ENCODE measurements at regions not wholly inside any gene's neighbourhood (a gene's known extent, or its start where the extent isn't known, plus 50 kb on each side); places are given as distances from the start of the nearest gene placed in this dataset.
"Not testable (repeated sequence)": the region's sequence is repeated elsewhere in the genome, so short reads cannot be mapped to it uniquely, and the experiment has no call there.

- no peak for ATAC-seq (ENCODE audit: low read depth)
- DNase-seq = no peak
- POLR2A ChIA-PET = no interaction called here
- no peak overlapping the region for H3K27ac Mint-ChIP-seq
- no peak overlapping the region for H3K4me3 Mint-ChIP-seq
- no peaks in the 10 kb centered on the region for H3K4me1 Mint-ChIP-seq
- H3K27me3 Mint-ChIP-seq = no peaks in the 10 kb centered on the region
- H3K9me3 Mint-ChIP-seq = peaks cover 2% of the 10 kb centered on the region
- no peaks in the 10 kb centered on the region for H3K36me3 Mint-ChIP-seq
These were observed 758.5 kb upstream of the NEGR1 start for GRCh38 chr1:73040811-73041210.

- peaks cover 2% of the 10 kb centered on the region for H3K9me3 Mint-ChIP-seq
- H3K4me1 Mint-ChIP-seq = no peaks in the 10 kb centered on the region
- H3K36me3 Mint-ChIP-seq = no peaks in the 10 kb centered on the region
- H3K27ac Mint-ChIP-seq = no peak overlapping the region
- POLR2A ChIA-PET = no interaction called here
- DNase-seq (no peak), ATAC-seq (ENCODE audit: low read depth) (no peak)
- H3K27me3 Mint-ChIP-seq = no peaks in the 10 kb centered on the region
- no peak overlapping the region for H3K4me3 Mint-ChIP-seq
These were observed 751.9 kb upstream of the NEGR1 start for GRCh38 chr1:73034271-73034670.

- POLR2A ChIA-PET = no interaction called here
- peaks cover 2% of the 10 kb centered on the region for H3K9me3 Mint-ChIP-seq
- no peaks in the 10 kb centered on the region for H3K27me3 Mint-ChIP-seq
These were observed 751.3 kb upstream of the NEGR1 start for GRCh38 chr1:73033640-73034039.

DNA sequence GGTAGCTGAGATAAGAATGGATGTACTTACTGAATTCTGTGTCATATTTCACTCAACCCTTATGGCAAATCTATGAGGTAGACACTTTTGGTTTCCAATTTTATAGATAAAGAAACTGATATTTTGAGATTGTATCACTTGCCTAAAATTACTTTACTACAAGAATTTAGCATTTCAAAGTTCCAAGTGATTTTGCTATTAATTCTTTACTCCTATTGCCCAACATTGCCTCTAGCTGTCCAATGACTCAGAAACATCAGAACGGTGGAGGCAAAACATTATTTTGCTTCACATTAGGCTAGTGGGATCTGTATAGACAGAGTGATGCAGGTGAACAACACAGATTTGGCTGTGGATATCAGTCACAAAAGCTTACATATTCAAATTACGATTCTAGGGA lies 747.2 kb upstream of the NEGR1 start:
- no peaks in the 10 kb centered on the region for H3K4me1 Mint-ChIP-seq
- no peak overlapping the region for H3K27ac Mint-ChIP-seq
- H3K36me3 Mint-ChIP-seq = no peaks in the 10 kb centered on the region
- H3K4me3 Mint-ChIP-seq = no peak overlapping the region
- DNase-seq = no peak
- POLR2A ChIA-PET = no interaction called here
- no peaks in the 10 kb centered on the region for H3K9me3 Mint-ChIP-seq
- no peak for ATAC-seq (ENCODE audit: low read depth)
- no peaks in the 10 kb centered on the region for H3K27me3 Mint-ChIP-seq

More at GRCh38 chr1:73033640-73034039, 751.3 kb upstream of the NEGR1 start:
- no peak for ATAC-seq (ENCODE audit: low read depth)
- no peak overlapping the region for H3K27ac Mint-ChIP-seq
- H3K4me1 Mint-ChIP-seq = no peaks in the 10 kb centered on the region
- DNase-seq = no peak
- no peaks in the 10 kb centered on the region for H3K36me3 Mint-ChIP-seq
- no peak overlapping the region for H3K4me3 Mint-ChIP-seq

GRCh38 chr1:73026114-73026513 lies 743.8 kb upstream of the NEGR1 start:
- H3K36me3 Mint-ChIP-seq = no peaks in the 10 kb centered on the region
- peaks cover under 1% of the 10 kb centered on the region for H3K9me3 Mint-ChIP-seq
- no peak overlapping the region for H3K4me3 Mint-ChIP-seq
- H3K4me1 Mint-ChIP-seq = no peaks in the 10 kb centered on the region
- DNase-seq (no peak), ATAC-seq (ENCODE audit: low read depth) (no peak)
- no peaks in the 10 kb centered on the region for H3K27me3 Mint-ChIP-seq
- POLR2A ChIA-PET = no interaction called here
- H3K27ac Mint-ChIP-seq = no peak overlapping the region

- Mint-ChIP-seq H3K27me3 (no peaks in the 10 kb centered on the region), H3K9me3 (no peaks in the 10 kb centered on the region), H3K36me3 (no peaks in the 10 kb centered on the region), H3K27ac (no peak overlapping the region), H3K4me1 (no peaks in the 10 kb centered on the region), H3K4me3 (no peak overlapping the region)
- DNase-seq = no peak
- no peak for ATAC-seq (ENCODE audit: low read depth)
- POLR2A ChIA-PET = no interaction called here
These were observed 727.6 kb upstream of the NEGR1 start for GRCh38 chr1:73009938-73010337.

- no peaks in the 10 kb centered on the region for H3K36me3 Mint-ChIP-seq
- H3K27ac Mint-ChIP-seq = no peak overlapping the region
- no peaks in the 10 kb centered on the region for H3K9me3 Mint-ChIP-seq
- H3K4me1 Mint-ChIP-seq = no peaks in the 10 kb centered on the region
- POLR2A ChIA-PET = no interaction called here
- no peaks in the 10 kb centered on the region for H3K27me3 Mint-ChIP-seq
- H3K4me3 Mint-ChIP-seq = no peak overlapping the region
- ATAC-seq (ENCODE audit: low read depth) (no peak), DNase-seq (no peak)
These were observed 727.0 kb upstream of the NEGR1 start for GRCh38 chr1:73009311-73009710.

DNA sequence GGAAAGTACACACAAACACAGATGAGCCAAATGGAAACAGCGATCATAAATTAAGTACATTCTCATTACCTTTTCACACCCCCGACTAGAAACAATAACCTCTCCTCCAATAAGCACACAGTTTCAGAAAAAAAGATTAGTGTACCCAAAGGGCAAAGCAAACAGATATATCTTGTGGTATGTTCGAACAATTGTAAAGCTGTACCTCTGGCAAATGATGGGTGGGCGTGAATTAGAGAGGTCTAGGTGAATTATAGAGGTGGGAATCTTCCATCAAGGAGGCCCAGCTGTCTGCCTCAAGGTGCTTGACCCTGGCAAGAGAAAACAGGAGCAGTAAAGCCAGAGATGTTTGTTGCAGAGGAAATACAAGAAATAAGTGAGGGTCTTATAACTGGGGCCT lies 715.3 kb upstream of the NEGR1 start:
- no peak for ATAC-seq (ENCODE audit: low read depth)
- no peaks in the 10 kb centered on the region for H3K36me3 Mint-ChIP-seq
- no peak for DNase-seq
- peaks cover 1% of the 10 kb centered on the region for H3K9me3 Mint-ChIP-seq
- no peak overlapping the region for H3K4me3 Mint-ChIP-seq
- no peaks in the 10 kb centered on the region for H3K27me3 Mint-ChIP-seq
- no peak overlapping the region for H3K27ac Mint-ChIP-seq
- H3K4me1 Mint-ChIP-seq = no peaks in the 10 kb centered on the region
- POLR2A ChIA-PET = no interaction called here

DNA sequence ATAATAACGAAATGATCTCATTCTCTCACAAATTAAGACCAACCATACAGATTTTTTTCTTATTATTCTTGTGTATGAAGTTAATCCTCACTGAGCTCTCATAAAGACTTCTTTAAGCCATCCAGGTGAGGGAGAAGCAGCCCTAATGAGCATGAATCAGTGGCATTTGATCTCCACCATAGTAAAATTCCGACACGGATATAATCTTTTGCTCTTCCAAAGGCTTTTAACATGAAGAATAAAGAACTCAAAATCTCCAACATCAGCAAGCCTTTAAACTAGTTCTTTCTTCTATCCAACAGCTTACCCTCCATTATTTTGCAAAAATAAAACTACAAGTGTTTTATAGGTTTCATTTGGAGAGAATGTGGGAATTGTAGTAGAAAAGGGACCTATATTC lies 714.7 kb upstream of the NEGR1 start:
- no peak overlapping the region for H3K27ac Mint-ChIP-seq
- H3K9me3 Mint-ChIP-seq = peaks cover 1% of the 10 kb centered on the region
- no peaks in the 10 kb centered on the region for H3K36me3 Mint-ChIP-seq
- POLR2A ChIA-PET = no interaction called here
- H3K4me1 Mint-ChIP-seq = no peaks in the 10 kb centered on the region
- ATAC-seq (ENCODE audit: low read depth) (no peak), DNase-seq (no peak)
- H3K4me3 Mint-ChIP-seq = no peak overlapping the region
- H3K27me3 Mint-ChIP-seq = no peaks in the 10 kb centered on the region

DNA sequence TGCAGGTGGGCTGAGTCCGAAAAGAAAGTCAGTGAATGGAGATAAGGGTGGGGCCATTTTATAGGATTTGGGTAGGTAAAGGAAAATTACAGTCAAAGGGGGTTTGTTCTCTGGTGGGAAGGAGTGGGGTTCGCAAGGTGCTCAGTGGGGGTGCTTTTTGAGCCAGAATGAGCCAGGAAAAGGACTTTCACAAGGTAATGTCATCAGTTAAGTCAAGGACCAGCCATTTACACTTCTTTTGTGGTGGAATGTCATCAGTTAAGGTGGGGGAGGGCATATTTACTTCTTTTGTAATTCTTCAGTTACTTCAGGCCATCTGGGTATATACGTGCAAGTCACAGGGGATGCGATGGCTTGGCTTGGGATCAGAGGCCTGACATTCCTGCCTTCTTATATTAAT lies 705.5 kb upstream of the NEGR1 start:
- H3K36me3 Mint-ChIP-seq; DNase-seq; H3K27ac Mint-ChIP-seq; POLR2A ChIA-PET; H3K4me3 Mint-ChIP-seq; H3K27me3 Mint-ChIP-seq; H3K4me1 Mint-ChIP-seq; ATAC-seq (ENCODE audit: low read depth): not testable (repeated sequence)
- H3K9me3 Mint-ChIP-seq = peaks cover 11% of the 10 kb centered on the region

GRCh38 chr1:72986591-72987290 lies 704.4 kb upstream of the NEGR1 start:
- H3K4me1 Mint-ChIP-seq = no peaks in the 10 kb centered on the region
- H3K27ac Mint-ChIP-seq = no peak overlapping the region
- no peak for ATAC-seq (ENCODE audit: low read depth)
- H3K36me3 Mint-ChIP-seq = no peaks in the 10 kb centered on the region
- no peak for DNase-seq
- POLR2A ChIA-PET = no interaction called here
- H3K4me3 Mint-ChIP-seq = no peak overlapping the region
- no peaks in the 10 kb centered on the region for H3K27me3 Mint-ChIP-seq
- H3K9me3 Mint-ChIP-seq = peaks cover 9% of the 10 kb centered on the region

GRCh38 chr1:72985024-72985423 lies 702.7 kb upstream of the NEGR1 start:
- ATAC-seq (ENCODE audit: low read depth); DNase-seq; H3K27me3 Mint-ChIP-seq; POLR2A ChIA-PET; H3K9me3 Mint-ChIP-seq; H3K36me3 Mint-ChIP-seq; H3K4me3 Mint-ChIP-seq; H3K4me1 Mint-ChIP-seq; H3K27ac Mint-ChIP-seq: not testable (repeated sequence)

DNA sequence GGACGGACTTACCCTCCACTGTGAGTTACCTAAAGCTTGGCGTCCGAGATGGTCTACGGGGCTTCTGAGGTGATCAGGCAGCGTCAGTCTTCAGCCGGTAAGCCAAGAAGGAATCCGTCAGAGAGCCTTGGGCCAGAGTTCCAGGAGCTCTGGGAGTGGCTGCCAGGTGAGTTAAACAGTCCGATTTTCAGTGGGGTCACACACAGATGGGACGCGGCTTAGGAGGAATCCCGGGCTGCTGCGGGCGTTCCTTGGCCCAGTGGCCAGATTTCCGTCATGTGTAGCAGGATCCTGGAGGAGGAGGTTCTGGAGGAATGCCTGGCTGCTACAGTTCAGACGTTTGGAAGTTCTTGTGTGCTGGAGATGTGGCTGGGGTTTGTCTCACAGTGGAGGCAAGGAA lies 700.7 kb upstream of the NEGR1 start:
- H3K9me3 Mint-ChIP-seq; ATAC-seq (ENCODE audit: low read depth); H3K36me3 Mint-ChIP-seq; POLR2A ChIA-PET; H3K27me3 Mint-ChIP-seq; H3K4me3 Mint-ChIP-seq; H3K4me1 Mint-ChIP-seq; DNase-seq; H3K27ac Mint-ChIP-seq: not testable (repeated sequence)

DNA sequence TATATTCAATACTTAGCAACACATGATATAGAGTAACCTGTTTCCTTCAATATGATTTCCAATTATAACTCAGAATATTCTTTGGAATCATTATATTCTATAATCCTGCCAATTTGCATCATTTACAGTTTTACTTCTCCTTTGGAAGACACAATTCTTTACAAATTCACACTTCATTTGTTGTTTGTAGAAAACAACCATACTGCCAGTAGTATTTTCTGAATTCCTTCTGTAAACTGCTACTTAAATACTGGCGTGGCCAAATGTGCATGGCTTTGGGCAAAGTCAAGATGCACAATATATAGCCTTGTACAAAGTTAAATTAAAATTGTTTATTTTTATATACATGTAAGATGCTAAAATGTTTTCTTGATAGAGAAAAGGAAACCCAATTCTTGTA lies 687.1 kb upstream of the NEGR1 start:
- ATAC-seq (ENCODE audit: low read depth) (no peak), DNase-seq (no peak)
- Mint-ChIP-seq H3K27ac (no peak overlapping the region), H3K27me3 (no peaks in the 10 kb centered on the region), H3K4me1 (no peaks in the 10 kb centered on the region), H3K9me3 (peaks cover 3% of the 10 kb centered on the region), H3K4me3 (no peak overlapping the region), H3K36me3 (no peaks in the 10 kb centered on the region)
- POLR2A ChIA-PET = no interaction called here

DNA sequence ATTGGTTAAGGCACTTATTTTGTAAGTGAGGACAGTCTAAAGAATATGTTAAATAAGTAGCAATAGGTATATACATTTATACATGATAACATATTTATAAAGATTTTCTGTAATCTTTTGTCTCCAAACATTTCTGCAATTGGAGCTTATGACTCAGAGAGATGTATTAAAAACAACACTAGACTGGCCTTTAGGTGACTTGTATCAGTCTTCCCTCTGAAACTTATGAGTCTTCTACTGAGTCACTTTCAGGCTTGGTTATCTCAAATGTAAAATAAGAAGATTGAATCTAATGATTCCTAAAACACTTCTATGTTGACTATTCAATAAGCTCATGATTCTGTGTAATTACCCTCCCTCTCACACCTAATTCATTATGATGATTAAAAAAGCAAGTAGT lies 672.6 kb upstream of the NEGR1 start:
- H3K36me3 Mint-ChIP-seq = no peaks in the 10 kb centered on the region
- peaks cover 4% of the 10 kb centered on the region for H3K9me3 Mint-ChIP-seq
- H3K27ac Mint-ChIP-seq = no peak overlapping the region
- DNase-seq = no peak
- no peaks in the 10 kb centered on the region for H3K4me1 Mint-ChIP-seq
- H3K4me3 Mint-ChIP-seq = no peak overlapping the region
- H3K27me3 Mint-ChIP-seq = no peaks in the 10 kb centered on the region
- no peak for ATAC-seq (ENCODE audit: low read depth)
- POLR2A ChIA-PET = no interaction called here

Measured in activated naive CD8-positive, alpha-beta T cell treated with anti-CD3 and anti-CD28 coated beads, Interleukin-2, amount 10 ng/mL, durations not matched to agents 7 days and 5 days (primary cell).